ENCODE measurements at regions not wholly inside any gene's neighbourhood (a gene's known extent, or its start where the extent isn't known, plus 50 kb on each side); places are given as distances from the start of the nearest gene placed in this dataset.
"Not testable (repeated sequence)": the region's sequence is repeated elsewhere in the genome, so short reads cannot be mapped to it uniquely, and the experiment has no call there.

- no peak for DNase-seq (ENCODE audit: low read depth)
- CTCF ChIA-PET, result no interaction called here
These were observed 471.7 kb upstream of the MCTP2 start for GRCh38 chr15:93759629-93760028.

GRCh38 chr15:93758824-93759223 lies 472.5 kb upstream of the MCTP2 start:
- H3K36me3 ChIP-seq (ENCODE audit: control insufficient read depth, insufficient read depth, low read length), result no peaks in the 10 kb centered on the region
- ChIA-PET CTCF (no interaction called here), POLR2A (no interaction called here)
- H3K4me3 ChIP-seq (ENCODE audit: low read depth, low read length), result no peak overlapping the region
- no peaks in the 10 kb centered on the region for H3K27me3 ChIP-seq (ENCODE audit: control insufficient read depth, insufficient read depth, low read length)
- DNase-seq (ENCODE audit: low read depth), result no peak
- no peak for TF ChIP-seq CTCF (IDR thresholded peaks at IDR 0.05; ENCODE audit: insufficient read depth, low read depth, low read length)

More at GRCh38 chr15:93759629-93760028, 471.7 kb upstream of the MCTP2 start:
- POLR2A ChIA-PET, result no interaction called here
- no peak overlapping the region for H3K4me3 ChIP-seq (ENCODE audit: low read depth, low read length)
- no peaks in the 10 kb centered on the region for H3K27me3 ChIP-seq (ENCODE audit: control insufficient read depth, insufficient read depth, low read length)
- TF ChIP-seq CTCF (IDR thresholded peaks at IDR 0.05; ENCODE audit: insufficient read depth, low read depth, low read length), result no peak
- H3K36me3 ChIP-seq (ENCODE audit: control insufficient read depth, insufficient read depth, low read length), result no peaks in the 10 kb centered on the region

GRCh38 chr15:93748710-93749109 lies 482.7 kb upstream of the MCTP2 start:
- DNase-seq (ENCODE audit: low read depth), result no peak
- H3K4me3 ChIP-seq (ENCODE audit: low read depth, low read length), result no peak overlapping the region
- H3K27me3 ChIP-seq (ENCODE audit: control insufficient read depth, insufficient read depth, low read length), result no peaks in the 10 kb centered on the region
- no peak for TF ChIP-seq CTCF (IDR thresholded peaks at IDR 0.05; ENCODE audit: insufficient read depth, low read depth, low read length)
- POLR2A ChIA-PET, result no interaction called here
- CTCF ChIA-PET, result no interaction called here
- no peaks in the 10 kb centered on the region for H3K36me3 ChIP-seq (ENCODE audit: control insufficient read depth, insufficient read depth, low read length)

- CTCF ChIA-PET; H3K36me3 ChIP-seq (ENCODE audit: control insufficient read depth, insufficient read depth, low read length); DNase-seq (ENCODE audit: low read depth); POLR2A ChIA-PET; H3K27me3 ChIP-seq (ENCODE audit: control insufficient read depth, insufficient read depth, low read length); H3K4me3 ChIP-seq (ENCODE audit: low read depth, low read length): not testable (repeated sequence)
These were observed 496.4 kb upstream of the MCTP2 start for GRCh38 chr15:93734976-93735375.

GRCh38 chr15:93730724-93731123 lies 500.6 kb upstream of the MCTP2 start:
- TF ChIP-seq CTCF (IDR thresholded peaks at IDR 0.05; ENCODE audit: insufficient read depth, low read depth, low read length), result no peak
- no peaks in the 10 kb centered on the region for H3K36me3 ChIP-seq (ENCODE audit: control insufficient read depth, insufficient read depth, low read length)
- H3K4me3 ChIP-seq (ENCODE audit: low read depth, low read length), result no peak overlapping the region
- ChIA-PET POLR2A (no interaction called here), CTCF (interaction anchor here (0.6 kb wide), 1 partner anchor 1288 kb away, joined by 3 read pairs; no protein-coding TSS in a partner anchor)
- no peak for DNase-seq (ENCODE audit: low read depth)
- no peaks in the 10 kb centered on the region for H3K27me3 ChIP-seq (ENCODE audit: control insufficient read depth, insufficient read depth, low read length)

- POLR2A ChIA-PET, result no interaction called here
- CTCF ChIA-PET, result no interaction called here
- no peak for DNase-seq (ENCODE audit: low read depth)
- Histone ChIP-seq H3K4me3 (ENCODE audit: low read depth, low read length) (no peak overlapping the region), H3K27me3 (ENCODE audit: control insufficient read depth, insufficient read depth, low read length) (no peaks in the 10 kb centered on the region), H3K36me3 (ENCODE audit: control insufficient read depth, insufficient read depth, low read length) (no peaks in the 10 kb centered on the region)
- no peak for TF ChIP-seq CTCF (IDR thresholded peaks at IDR 0.05; ENCODE audit: insufficient read depth, low read depth, low read length)
These were observed 509.2 kb upstream of the MCTP2 start for GRCh38 chr15:93722165-93722564.

Data from BJ (cell line).